K562 (cell line): ENCODE measurements at regions not wholly inside any gene's neighbourhood (a gene's known extent, or its start where the extent isn't known, plus 50 kb on each side); places are given as distances from the start of the nearest gene placed in this dataset.

Source experiments
- ATAC-seq: fragments of 200-7000 bp; cut with Tn5 transposase; 3 replicates; pipeline ENCODE4 v1.9.1; 2020; ENCODE audit warnings: moderate library complexity
- BruUV-seq: library from RNA; stranded (reverse); fragments of 400-500 nt; replicated peaks from 2 replicates; lab custom pipeline; 2021; lab: Mats Ljungman, UMichigan
- CTCF ChIA-PET: fragments of 300-600 bp; formaldehyde crosslinking; extraction: SDS; loops from one replicate; lab custom pipeline; 2021; ENCODE audit warnings: low intra/inter-chr PET ratio; lab: Yijun Ruan, JAX
- POLR2A ChIA-PET: fragments of 300-600, 350-650 bp; sonication (Branson Sonifier 250); formaldehyde crosslinking; extraction: SDS; loops from one replicate; lab custom pipeline; 2021; ENCODE audit warnings: antibody characterized with exemption, inconsistent platforms; lab: Yijun Ruan, JAX
- DNase-seq, 4 experiments: peaks; one replicate each; pipeline versions ENCODE4 v3.0.0 to v3.0.0-alpha.2; 2011 to 2018; ENCODE audit warnings: low spot score in 3 of 4, mixed read lengths in 3 of 4; ENCODE audit errors: extremely low read depth in 1 of 4
- FAIRE-seq: peaks from 2 replicates; lab custom pipeline; 2011; peaks lifted over from hg19 to GRCh38; lab: Jason Lieb, UNC
- H2AFZ ChIP-seq: 2 replicates; pipeline ENCODE4 v1.6.0; 2011; ENCODE audit warnings: low read depth, low read length, control low read depth, inconsistent platforms
- H3K27ac ChIP-seq: fragments of 200-600 bp; 3 replicates; pipeline ENCODE4 v1.8.0; 2011; ENCODE audit warnings: low read depth, mild to moderate bottlenecking, control low read depth, inconsistent platforms, low read length, moderate library complexity, mixed read lengths; ENCODE audit errors: extremely low read depth
- H3K27me3 ChIP-seq, 2 experiments: fragments of 300-600 bp in 1 of 2; 2 replicates in 1 of 2; 3 replicates in 1 of 2; pipeline versions ENCODE4 v1.6.0 to v1.8.0; 2011; ENCODE audit warnings: inconsistent platforms in 2 of 2, low read length in 2 of 2, mild to moderate bottlenecking in 1 of 2, mixed read lengths in 1 of 2, moderate library complexity in 1 of 2; ENCODE audit not compliant: control insufficient read depth in 2 of 2, insufficient read depth in 2 of 2
- H3K36me3 ChIP-seq: fragments of 300-600 bp; 3 replicates; pipeline ENCODE4 v1.8.0; 2011; ENCODE audit warnings: mild to moderate bottlenecking, low read length, inconsistent platforms; ENCODE audit not compliant: control insufficient read depth, insufficient read depth
- H3K4me1 ChIP-seq, 2 experiments: fragments of 200-600 bp in 1 of 2; replicated peaks in 1 of 2; 2 replicates in 1 of 2; 3 replicates in 1 of 2; pipeline versions ENCODE4 v1.5.1 to v1.8.0; 2011; ENCODE audit warnings: inconsistent platforms in 2 of 2, low read length in 2 of 2, mild to moderate bottlenecking in 1 of 2, mixed read lengths in 1 of 2, moderate library complexity in 1 of 2; ENCODE audit not compliant: control insufficient read depth in 2 of 2, insufficient read depth in 2 of 2
- H3K4me2 ChIP-seq: 2 replicates; pipeline ENCODE4 v1.6.1; 2011; ENCODE audit warnings: low read length, control low read depth, inconsistent platforms, mixed read lengths; ENCODE audit not compliant: insufficient read depth
- H3K4me3 ChIP-seq: fragments of 200-600 bp; sonication (generic), shearing (Covaris generic); 2 replicates; pipeline ENCODE4 v1.5.1; 2016; ENCODE audit warnings: control low read depth, inconsistent platforms
- H3K79me2 ChIP-seq: fragments of 200-600 bp; 3 replicates; pipeline ENCODE4 v1.8.0; 2011; ENCODE audit warnings: low read length, inconsistent platforms; ENCODE audit not compliant: control insufficient read depth, insufficient read depth
- H3K9ac ChIP-seq, 2 experiments: 2 replicates each; pipeline versions ENCODE4 v1.6.0 to v1.6.1; 2011; ENCODE audit warnings: low read depth in 2 of 2, low read length in 2 of 2, control low read depth in 1 of 2, inconsistent platforms in 1 of 2, mild to moderate bottlenecking in 1 of 2, mixed read lengths in 1 of 2; ENCODE audit not compliant: insufficient read depth in 1 of 2
- H3K9me1 ChIP-seq: one replicate; pipeline ENCODE4 v1.6.0; 2011; ENCODE audit warnings: inconsistent platforms, mild to moderate bottlenecking, low read length, moderate library complexity; ENCODE audit not compliant: control insufficient read depth, insufficient read depth
- H3K9me3 ChIP-seq: replicated peaks from 2 replicates; pipeline ENCODE4 v1.5.1; 2011; ENCODE audit warnings: low read depth, low read length, inconsistent platforms; ENCODE audit not compliant: control insufficient read depth, insufficient read depth
- H4K20me1 ChIP-seq: replicated peaks from 2 replicates; pipeline ENCODE4 v1.6.1; 2011; ENCODE audit warnings: low read length, inconsistent platforms, mixed read lengths; ENCODE audit not compliant: control insufficient read depth, insufficient read depth
- CREM ChIP-seq: IDR thresholded peaks from 2 replicates; pipeline ENCODE4 v1.6.1; 2014; ENCODE audit warnings: antibody characterized with exemption, low read depth
- HDAC6 ChIP-seq: IDR thresholded peaks from 2 replicates; pipeline ENCODE4 v1.6.1; 2012; ENCODE audit warnings: low read depth, mild to moderate bottlenecking, control low read depth, inconsistent platforms, low read length, moderate library complexity
- PRPF4 ChIP-seq: fragments of 200-400 bp; formaldehyde crosslinking; IDR thresholded peaks from one replicate; pipeline ENCODE4 v1.6.1; 2017; ENCODE audit warnings: low read length, low read depth, mild to moderate bottlenecking; ENCODE audit not compliant: insufficient read depth, poor library complexity, severe bottlenecking
- SMAD3 ChIP-seq: fragments of 450-650 bp; formaldehyde crosslinking; conservative IDR thresholded peaks from 2 replicates; pipeline ENCODE4 v1.4.0; 2020; ENCODE audit warnings: mild to moderate bottlenecking
- SRSF7 ChIP-seq: fragments of 200-400 bp; formaldehyde crosslinking; optimal IDR thresholded peaks from 2 replicates; pipeline ENCODE3; 2017; ENCODE audit warnings: mild to moderate bottlenecking, low read depth, low read length
- WGBS: fragments of 100-300 bp; shearing (Covaris generic); methylation state at CpG from one replicate; pipeline ENCODE4 v1.1.6; 2016; ENCODE audit warnings: low coverage, mixed read lengths; ENCODE audit not compliant: insufficient coverage; ENCODE audit errors: missing lambda C conversion rate; 5-methylcytosine and 5-hydroxymethylcytosine counted together
- in situ Hi-C: fragments of 300-500 bp; cut with MboI; formaldehyde crosslinking; loops from 4 replicates; pipeline ENCODE4 v1.15.0; 2018; ENCODE audit warnings: inconsistent platforms, mixed read lengths
- intact Hi-C: fragments of 100-400 bp; cut with micrococcal nuclease; formaldehyde crosslinking; loops from 2 replicates; pipeline ENCODE4 v1.14.2; 2022
- TF ChIP-seq, protein P1 (sequence below): IDR thresholded peaks from 3 replicates; pipeline ENCODE4 v1.6.1; 2011; ENCODE audit warnings: borderline replicate concordance, mild to moderate bottlenecking; ENCODE audit not compliant: insufficient read length, insufficient read depth
- TF ChIP-seq, protein P2 (sequence below): fragments of 200-800 bp; sonication (Bioruptor generic); IDR thresholded peaks from 2 replicates; pipeline ENCODE4 v1.6.1; 2016; ENCODE audit warnings: missing genetic modification characterization, missing compliant biosample characterization

DNA sequence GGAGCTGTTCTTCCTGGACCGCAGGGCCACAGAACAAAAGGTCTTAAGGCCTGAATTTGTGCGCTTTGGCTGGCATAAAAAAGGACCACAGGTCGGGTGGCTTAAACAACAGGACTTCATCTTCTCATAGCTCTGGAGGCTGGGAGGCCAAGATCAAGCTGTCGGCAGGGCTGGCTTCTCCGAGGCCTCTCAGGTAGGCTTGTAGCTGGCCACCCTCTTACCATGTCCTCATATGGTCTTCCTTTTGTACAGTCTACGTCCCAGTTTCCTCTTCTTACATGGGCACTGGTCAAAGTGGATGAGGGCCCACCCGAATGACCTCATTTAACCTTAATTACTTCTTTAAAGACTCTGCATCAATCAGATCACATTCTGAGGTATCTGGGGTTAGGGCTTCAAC lies 257.6 kb downstream of the CBLN1 start:
- DNase-seq (no peak), ATAC-seq (no peak), FAIRE-seq (no peak)
- Histone ChIP-seq H3K36me3 (no peaks in the 10 kb centered on the region), H2AFZ (no peak overlapping the region), H3K27me3 (peaks cover 0 to 16% of the 10 kb centered on the region in 2 experiments; a peak in 1 of 5 replicates), H3K9me3 (no peaks in the 10 kb centered on the region), H4K20me1 (no peaks in the 10 kb centered on the region), H3K79me2 (no peaks in the 10 kb centered on the region), H3K4me1 (no peaks in the 10 kb centered on the region), H3K27ac (no peak overlapping the region), H3K4me3 (no peak overlapping the region), H3K9me1 (no peaks in the 10 kb centered on the region), H3K9ac (no peak overlapping the region), H3K4me2 (no peak overlapping the region)
- POLR2A ChIA-PET: no interaction called here
- intact Hi-C loops (no loop called here), in situ Hi-C loops (no loop called here)
- BruUV-seq: no TSS peak
- TF ChIP-seq SRSF7 (no peak), HDAC6 (no peak), SMAD3 (CRISPR knock-in tag) (no peak), PRPF4 (no peak), CREM (no peak)
- TF ChIP-seq, protein P1, sequence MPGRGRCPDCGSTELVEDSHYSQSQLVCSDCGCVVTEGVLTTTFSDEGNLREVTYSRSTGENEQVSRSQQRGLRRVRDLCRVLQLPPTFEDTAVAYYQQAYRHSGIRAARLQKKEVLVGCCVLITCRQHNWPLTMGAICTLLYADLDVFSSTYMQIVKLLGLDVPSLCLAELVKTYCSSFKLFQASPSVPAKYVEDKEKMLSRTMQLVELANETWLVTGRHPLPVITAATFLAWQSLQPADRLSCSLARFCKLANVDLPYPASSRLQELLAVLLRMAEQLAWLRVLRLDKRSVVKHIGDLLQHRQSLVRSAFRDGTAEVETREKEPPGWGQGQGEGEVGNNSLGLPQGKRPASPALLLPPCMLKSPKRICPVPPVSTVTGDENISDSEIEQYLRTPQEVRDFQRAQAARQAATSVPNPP: no peak
- TF ChIP-seq, protein P2, sequence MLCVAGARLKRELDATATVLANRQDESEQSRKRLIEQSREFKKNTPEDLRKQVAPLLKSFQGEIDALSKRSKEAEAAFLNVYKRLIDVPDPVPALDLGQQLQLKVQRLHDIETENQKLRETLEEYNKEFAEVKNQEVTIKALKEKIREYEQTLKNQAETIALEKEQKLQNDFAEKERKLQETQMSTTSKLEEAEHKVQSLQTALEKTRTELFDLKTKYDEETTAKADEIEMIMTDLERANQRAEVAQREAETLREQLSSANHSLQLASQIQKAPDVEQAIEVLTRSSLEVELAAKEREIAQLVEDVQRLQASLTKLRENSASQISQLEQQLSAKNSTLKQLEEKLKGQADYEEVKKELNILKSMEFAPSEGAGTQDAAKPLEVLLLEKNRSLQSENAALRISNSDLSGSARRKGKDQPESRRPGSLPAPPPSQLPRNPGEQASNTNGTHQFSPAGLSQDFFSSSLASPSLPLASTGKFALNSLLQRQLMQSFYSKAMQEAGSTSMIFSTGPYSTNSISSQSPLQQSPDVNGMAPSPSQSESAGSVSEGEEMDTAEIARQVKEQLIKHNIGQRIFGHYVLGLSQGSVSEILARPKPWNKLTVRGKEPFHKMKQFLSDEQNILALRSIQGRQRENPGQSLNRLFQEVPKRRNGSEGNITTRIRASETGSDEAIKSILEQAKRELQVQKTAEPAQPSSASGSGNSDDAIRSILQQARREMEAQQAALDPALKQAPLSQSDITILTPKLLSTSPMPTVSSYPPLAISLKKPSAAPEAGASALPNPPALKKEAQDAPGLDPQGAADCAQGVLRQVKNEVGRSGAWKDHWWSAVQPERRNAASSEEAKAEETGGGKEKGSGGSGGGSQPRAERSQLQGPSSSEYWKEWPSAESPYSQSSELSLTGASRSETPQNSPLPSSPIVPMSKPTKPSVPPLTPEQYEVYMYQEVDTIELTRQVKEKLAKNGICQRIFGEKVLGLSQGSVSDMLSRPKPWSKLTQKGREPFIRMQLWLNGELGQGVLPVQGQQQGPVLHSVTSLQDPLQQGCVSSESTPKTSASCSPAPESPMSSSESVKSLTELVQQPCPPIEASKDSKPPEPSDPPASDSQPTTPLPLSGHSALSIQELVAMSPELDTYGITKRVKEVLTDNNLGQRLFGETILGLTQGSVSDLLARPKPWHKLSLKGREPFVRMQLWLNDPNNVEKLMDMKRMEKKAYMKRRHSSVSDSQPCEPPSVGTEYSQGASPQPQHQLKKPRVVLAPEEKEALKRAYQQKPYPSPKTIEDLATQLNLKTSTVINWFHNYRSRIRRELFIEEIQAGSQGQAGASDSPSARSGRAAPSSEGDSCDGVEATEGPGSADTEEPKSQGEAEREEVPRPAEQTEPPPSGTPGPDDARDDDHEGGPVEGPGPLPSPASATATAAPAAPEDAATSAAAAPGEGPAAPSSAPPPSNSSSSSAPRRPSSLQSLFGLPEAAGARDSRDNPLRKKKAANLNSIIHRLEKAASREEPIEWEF: no peak
- WGBS: 0% methylated on average over 5 of the region's 7 CpGs
- CTCF ChIA-PET: no interaction called here
